ENCODE measurements at regions not wholly inside any gene's neighbourhood (a gene's known extent, or its start where the extent isn't known, plus 50 kb on each side); places are given as distances from the start of the nearest gene placed in this dataset.

GRCh38 chr10:118436742-118437141, 94.6 kb upstream of the FAM204A start:
- TF ChIP-seq, protein P1, sequence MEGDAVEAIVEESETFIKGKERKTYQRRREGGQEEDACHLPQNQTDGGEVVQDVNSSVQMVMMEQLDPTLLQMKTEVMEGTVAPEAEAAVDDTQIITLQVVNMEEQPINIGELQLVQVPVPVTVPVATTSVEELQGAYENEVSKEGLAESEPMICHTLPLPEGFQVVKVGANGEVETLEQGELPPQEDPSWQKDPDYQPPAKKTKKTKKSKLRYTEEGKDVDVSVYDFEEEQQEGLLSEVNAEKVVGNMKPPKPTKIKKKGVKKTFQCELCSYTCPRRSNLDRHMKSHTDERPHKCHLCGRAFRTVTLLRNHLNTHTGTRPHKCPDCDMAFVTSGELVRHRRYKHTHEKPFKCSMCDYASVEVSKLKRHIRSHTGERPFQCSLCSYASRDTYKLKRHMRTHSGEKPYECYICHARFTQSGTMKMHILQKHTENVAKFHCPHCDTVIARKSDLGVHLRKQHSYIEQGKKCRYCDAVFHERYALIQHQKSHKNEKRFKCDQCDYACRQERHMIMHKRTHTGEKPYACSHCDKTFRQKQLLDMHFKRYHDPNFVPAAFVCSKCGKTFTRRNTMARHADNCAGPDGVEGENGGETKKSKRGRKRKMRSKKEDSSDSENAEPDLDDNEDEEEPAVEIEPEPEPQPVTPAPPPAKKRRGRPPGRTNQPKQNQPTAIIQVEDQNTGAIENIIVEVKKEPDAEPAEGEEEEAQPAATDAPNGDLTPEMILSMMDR (IDR thresholded peaks at IDR 0.05): no peak

DNA sequence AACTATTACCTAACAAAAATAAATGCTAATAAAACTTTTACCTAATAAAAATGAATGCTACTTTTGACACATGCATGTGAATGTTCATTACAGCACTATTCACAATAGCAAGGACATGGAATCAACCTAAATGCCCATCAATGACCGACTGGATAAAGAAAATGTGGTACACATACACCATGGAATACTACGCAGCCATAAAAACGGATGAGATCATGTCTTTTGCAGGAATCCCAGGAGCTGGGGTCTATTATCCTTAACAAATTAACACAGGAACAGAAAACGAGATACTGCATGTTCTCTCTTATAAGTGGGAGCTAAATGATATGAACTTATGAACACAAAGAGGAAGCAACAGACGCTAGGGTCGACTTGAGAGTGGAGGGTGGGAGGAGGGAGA, 88.1 kb upstream of the FAM204A start:
- TF ChIP-seq, protein P1 (IDR thresholded peaks at IDR 0.05): no peak

DNA sequence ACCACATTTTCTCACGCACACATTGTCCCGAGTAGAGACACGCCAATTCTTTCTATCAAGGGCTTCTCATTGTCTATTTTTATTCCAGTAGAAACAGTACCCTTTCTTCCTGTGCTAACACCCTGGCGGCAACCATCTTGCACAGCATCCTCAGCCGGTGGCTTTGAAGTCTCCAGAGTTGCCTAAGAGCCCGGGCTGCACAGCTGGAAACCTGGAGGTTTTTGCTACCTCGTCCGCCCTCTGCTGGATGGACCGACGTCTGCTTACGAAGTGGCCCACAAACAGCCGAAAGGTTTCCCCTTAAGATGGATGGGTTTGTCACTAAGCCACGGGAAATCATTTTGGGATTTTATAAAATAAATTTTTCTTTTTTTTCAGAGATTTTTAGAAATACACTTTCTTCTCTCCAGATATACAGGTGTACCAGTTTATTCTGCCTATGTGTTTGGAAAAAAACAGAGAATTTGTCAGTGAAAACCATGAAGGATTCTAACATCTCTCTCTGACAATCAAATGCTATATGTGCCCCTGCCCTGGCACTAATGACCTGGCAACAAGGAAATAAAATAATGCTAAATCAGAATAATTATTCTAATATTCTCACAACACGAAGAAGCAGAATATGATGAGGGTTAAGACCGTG, 81.8 kb upstream of the FAM204A start:
- TF ChIP-seq, protein P1 (IDR thresholded peaks at IDR 0.05): peak; percentile 88

DNA sequence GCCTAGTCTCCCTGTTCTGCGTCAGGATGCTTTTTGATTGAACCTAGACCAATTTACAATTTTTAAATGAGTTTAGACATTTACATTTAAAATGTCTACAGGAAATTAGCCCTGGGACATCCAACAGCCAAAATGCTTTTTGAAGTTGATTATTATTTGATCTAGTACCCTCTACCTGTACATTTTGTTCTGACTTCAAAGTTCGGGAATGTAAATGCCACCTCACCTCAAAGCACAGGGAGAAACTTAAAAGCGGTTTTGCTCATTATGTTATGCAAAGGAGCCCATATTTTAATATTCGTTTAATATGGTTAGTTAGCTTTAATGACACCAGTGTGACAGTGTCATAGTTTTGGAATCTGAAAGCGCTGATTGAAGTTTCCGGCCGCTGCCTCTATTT, 80.1 kb upstream of the FAM204A start:
- TF ChIP-seq, protein P1 (IDR thresholded peaks at IDR 0.05): no peak

DNA sequence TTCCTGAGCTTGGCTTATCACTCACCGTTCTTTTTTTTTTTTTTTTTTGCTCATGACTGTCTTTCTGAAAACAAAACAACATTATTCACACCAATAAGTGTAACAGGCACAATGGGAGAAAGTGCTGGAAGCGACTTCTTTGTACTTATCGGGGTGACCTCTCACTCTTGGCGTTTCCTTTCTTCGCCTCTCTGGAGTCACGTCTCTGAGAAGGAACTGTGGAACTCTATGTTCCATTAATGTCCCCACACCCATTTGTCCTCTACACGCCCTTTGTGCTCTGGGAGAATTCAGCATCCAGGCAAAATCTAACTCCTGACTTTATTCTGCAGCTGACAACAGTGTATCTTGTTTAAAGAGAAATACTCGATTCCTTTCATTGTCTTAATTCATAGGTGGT, 70.8 kb upstream of the FAM204A start:
- TF ChIP-seq, protein P1 (IDR thresholded peaks at IDR 0.05): no peak

GRCh38 chr10:118412132-118412760, 70.1 kb upstream of the FAM204A start:
- TF ChIP-seq, protein P1 (IDR thresholded peaks at IDR 0.05): no peak

GRCh38 chr10:118409295-118409694, 67.2 kb upstream of the FAM204A start:
- TF ChIP-seq, protein P1 (IDR thresholded peaks at IDR 0.05): no peak

Measured in LNCAP (cell line).